ENCODE measurements at regions not wholly inside any gene's neighbourhood (a gene's known extent, or its start where the extent isn't known, plus 50 kb on each side); places are given as distances from the start of the nearest gene placed in this dataset.

DNA sequence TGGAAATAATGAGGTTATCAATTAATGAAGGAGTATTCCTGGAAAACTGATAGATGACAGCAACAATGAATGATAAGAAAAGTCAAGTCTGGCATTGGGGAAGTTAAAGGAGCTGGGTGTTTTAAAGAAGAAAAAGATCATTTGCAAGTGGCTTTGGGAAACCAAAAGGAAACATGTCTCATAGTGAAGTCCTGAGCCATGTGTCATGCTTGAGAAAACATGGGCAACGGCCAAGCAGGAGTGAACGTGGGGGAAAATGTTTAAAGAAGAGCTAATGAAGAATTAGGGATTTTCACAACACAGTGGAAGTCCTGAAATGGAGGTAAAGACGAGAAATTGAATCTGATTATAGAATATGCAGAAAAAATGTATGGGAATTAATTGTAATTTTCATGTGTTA lies 1383.2 kb upstream of the CELF2 start:
- TF ChIP-seq POLR2AphosphoS5 (IDR thresholded peaks at IDR 0.05; ENCODE audit: low read depth, low read length) (no peak), POLR2A (IDR thresholded peaks at IDR 0.05; ENCODE audit: low read depth, low read length) (no peak)
